Vagina (tissue), 2 donors: ENCODE measurements at regions not wholly inside any gene's neighbourhood (a gene's known extent, or its start where the extent isn't known, plus 50 kb on each side); places are given as distances from the start of the nearest gene placed in this dataset.

Source experiments
- DNase-seq, 2 donors: peaks; one replicate each; pipeline ENCODE4 v3.0.0-alpha.2; 2017; ENCODE audit errors: extremely low spot score in 2 of 2
- H3K27ac ChIP-seq: fragments of 200-600 bp; sonication (generic); one replicate; pipeline ENCODE4 v1.5.1; 2019
- H3K27me3 ChIP-seq: fragments of 200-600 bp; sonication (generic); one replicate; pipeline ENCODE4 v1.5.1; 2019
- H3K36me3 ChIP-seq, 2 donors: fragments of 200-600 bp; sonication (generic); one replicate each; pipeline ENCODE4 v1.5.1; 2017 to 2019
- H3K4me1 ChIP-seq: fragments of 200-600 bp; sonication (generic); one replicate; pipeline ENCODE4 v1.5.1; 2019
- H3K4me3 ChIP-seq, 2 donors: fragments of 200-600 bp; sonication (generic); 1 replicate in 1 of 2; 2 replicates in 1 of 2; pipeline ENCODE4 v1.5.1; 2016 to 2019
- H3K9me3 ChIP-seq: fragments of 200-600 bp; sonication (generic); one replicate; pipeline ENCODE4 v1.5.1; 2019
- CTCF ChIP-seq, 3 experiments: fragments of 450-650 bp in 2 of 3; fragments of 200-600 bp in 1 of 3; sonication (generic) in 1 of 3; IDR thresholded peaks; one replicate each; pipeline ENCODE4 v1.5.1; 2017 to 2019; ENCODE audit warnings: antibody characterized with exemption in 3 of 3, mild to moderate bottlenecking in 2 of 3, moderate library complexity in 2 of 3
- POLR2A ChIP-seq, 2 donors: fragments of 450-650 bp; IDR thresholded peaks; one replicate each; pipeline ENCODE4 v1.6.1; 2017; ENCODE audit warnings: antibody characterized with exemption in 2 of 2, mild to moderate bottlenecking in 2 of 2, moderate library complexity in 2 of 2
- POLR2AphosphoS5 ChIP-seq, 2 donors: sonication (generic); formaldehyde crosslinking; IDR thresholded peaks; one replicate each; pipeline ENCODE4 v1.9.0; 2017; ENCODE audit warnings: antibody characterized with exemption in 2 of 2, mild to moderate bottlenecking in 2 of 2, low read depth in 1 of 2; ENCODE audit not compliant: insufficient read depth in 1 of 2
- intact Hi-C: fragments of 100-400 bp; cut with DNase I; formaldehyde crosslinking; loops from one replicate; pipeline ENCODE4 v1.15.1; 2023

GRCh38 chr11:128299132-128299726 is 288.1 kb downstream of the ETS1 start:
- Histone ChIP-seq H3K4me1 (peaks cover 36% of the 10 kb centered on the region), H3K4me3 (no peak overlapping the region), H3K27ac (peak overlapping the region; percentile 67), H3K36me3 (no peaks in the 10 kb centered on the region), H3K9me3 (no peaks in the 10 kb centered on the region), H3K27me3 (no peaks in the 10 kb centered on the region)
- intact Hi-C loops, result no loop called here
- no peak for DNase-seq
- TF ChIP-seq POLR2A (IDR thresholded peaks at IDR 0.05) (no peak), POLR2AphosphoS5 (IDR thresholded peaks at IDR 0.05; ENCODE audit: insufficient read depth in 1 of 2, low read depth in 1 of 2) (no peak), CTCF (IDR thresholded peaks at IDR 0.05) (no peak)

GRCh38 chr11:128298271-128298670 is 289.1 kb downstream of the ETS1 start:
- Histone ChIP-seq H3K9me3 (no peaks in the 10 kb centered on the region), H3K27me3 (no peaks in the 10 kb centered on the region), H3K36me3 (no peaks in the 10 kb centered on the region), H3K4me3 (no peak overlapping the region), H3K4me1 (peaks cover 36% of the 10 kb centered on the region), H3K27ac (peak overlapping the region; percentile 67)
- TF ChIP-seq POLR2AphosphoS5 (IDR thresholded peaks at IDR 0.05; ENCODE audit: insufficient read depth in 1 of 2, low read depth in 1 of 2), result no peak
- TF ChIP-seq POLR2A (IDR thresholded peaks at IDR 0.05), result no peak
- no peak for TF ChIP-seq CTCF (IDR thresholded peaks at IDR 0.05)
- intact Hi-C loops, result no loop called here
- DNase-seq, result no peak

- Histone ChIP-seq H3K36me3 (no peaks in the 10 kb centered on the region), H3K27ac (peak overlapping the region; percentile 67), H3K27me3 (no peaks in the 10 kb centered on the region), H3K4me1 (peaks cover 36% of the 10 kb centered on the region), H3K4me3 (no peak overlapping the region), H3K9me3 (no peaks in the 10 kb centered on the region)
- TF ChIP-seq CTCF (IDR thresholded peaks at IDR 0.05) (no peak), POLR2AphosphoS5 (IDR thresholded peaks at IDR 0.05; ENCODE audit: insufficient read depth in 1 of 2, low read depth in 1 of 2) (no peak), POLR2A (IDR thresholded peaks at IDR 0.05) (no peak)
- intact Hi-C loops, result no loop called here
- DNase-seq, result no peak
These were observed 289.6 kb downstream of the ETS1 start for GRCh38 chr11:128297805-128298204.

GRCh38 chr11:128297091-128297651 is 290.2 kb downstream of the ETS1 start:
- no peak overlapping the region for H3K4me3 ChIP-seq
- DNase-seq, result no peak
- H3K4me1 ChIP-seq, result peaks cover 36% of the 10 kb centered on the region
- TF ChIP-seq POLR2A (IDR thresholded peaks at IDR 0.05) (no peak), CTCF (IDR thresholded peaks at IDR 0.05) (no peak), POLR2AphosphoS5 (IDR thresholded peaks at IDR 0.05; ENCODE audit: insufficient read depth in 1 of 2, low read depth in 1 of 2) (no peak)
- H3K36me3 ChIP-seq, result no peaks in the 10 kb centered on the region
- H3K27me3 ChIP-seq, result no peaks in the 10 kb centered on the region
- intact Hi-C loops, result no loop called here
- H3K27ac ChIP-seq, result peak overlapping the region; percentile 12
- H3K9me3 ChIP-seq, result no peaks in the 10 kb centered on the region

- H3K27ac ChIP-seq, result no peak overlapping the region
- no peak for DNase-seq
- peaks cover 42% of the 10 kb centered on the region for H3K4me1 ChIP-seq
- TF ChIP-seq CTCF (IDR thresholded peaks at IDR 0.05) (no peak), POLR2AphosphoS5 (IDR thresholded peaks at IDR 0.05; ENCODE audit: insufficient read depth in 1 of 2, low read depth in 1 of 2) (no peak), POLR2A (IDR thresholded peaks at IDR 0.05) (no peak)
- H3K9me3 ChIP-seq, result no peaks in the 10 kb centered on the region
- no peaks in the 10 kb centered on the region for H3K27me3 ChIP-seq
- no peak overlapping the region for H3K4me3 ChIP-seq
- no peaks in the 10 kb centered on the region for H3K36me3 ChIP-seq
- intact Hi-C loops, result loop anchor here (5.0 kb wide), 1 partner anchor 333 kb away; no protein-coding TSS in a partner anchor
These were observed 292.7 kb downstream of the ETS1 start for GRCh38 chr11:128294671-128295050.
